ENCODE measurements at regions not wholly inside any gene's neighbourhood (a gene's known extent, or its start where the extent isn't known, plus 50 kb on each side); places are given as distances from the start of the nearest gene placed in this dataset.

GRCh38 chr3:76097589-76097969 is 312.2 kb upstream of the ZNF717 start:
- DNase-seq (no peak), ATAC-seq (no peak)
- no peak for TF ChIP-seq POLR2A (IDR thresholded peaks at IDR 0.05)
- no peak for TF ChIP-seq CTCF (IDR thresholded peaks at IDR 0.05 in 4 of 5, conservative IDR thresholded peaks at IDR 0.05 in 1 of 5)
- Histone ChIP-seq H3K27me3 (no peaks in the 10 kb centered on the region), H3K4me3 (no peak overlapping the region), H3K36me3 (no peaks in the 10 kb centered on the region), H3K9me3 (no peaks in the 10 kb centered on the region), H3K27ac (no peak overlapping the region), H3K4me1 (no peaks in the 10 kb centered on the region)
- intact Hi-C loops (cut with DNase I; ENCODE audit: low total_unique reads): no loop called here
- in situ Hi-C loops (cut with MboI; ENCODE audit: low sequenced_read_pairs in 4 of 4): no loop called here

GRCh38 chr3:76099956-76100355 is 314.6 kb upstream of the ZNF717 start:
- ATAC-seq (no peak), DNase-seq (no peak)
- Histone ChIP-seq H3K9me3 (no peaks in the 10 kb centered on the region), H3K27me3 (no peaks in the 10 kb centered on the region), H3K36me3 (no peaks in the 10 kb centered on the region), H3K27ac (no peak overlapping the region), H3K4me1 (no peaks in the 10 kb centered on the region), H3K4me3 (no peak overlapping the region)
- in situ Hi-C loops (cut with MboI; ENCODE audit: low sequenced_read_pairs in 4 of 4): no loop called here
- intact Hi-C loops (cut with DNase I; ENCODE audit: low total_unique reads): no loop called here
- TF ChIP-seq CTCF (IDR thresholded peaks at IDR 0.05 in 4 of 5, conservative IDR thresholded peaks at IDR 0.05 in 1 of 5): no peak
- TF ChIP-seq POLR2A (IDR thresholded peaks at IDR 0.05): no peak

- DNase-seq: no peak
Measured at GRCh38 chr3:76107935-76108570, 322.7 kb upstream of the ZNF717 start.

GRCh38 chr3:76111808-76112207 is 326.5 kb upstream of the ZNF717 start:
- TF ChIP-seq CTCF (IDR thresholded peaks at IDR 0.05 in 4 of 5, conservative IDR thresholded peaks at IDR 0.05 in 1 of 5) (no peak), POLR2A (IDR thresholded peaks at IDR 0.05) (no peak)
- ATAC-seq (no peak), DNase-seq (no peak)
- Histone ChIP-seq H3K36me3 (no peaks in the 10 kb centered on the region), H3K9me3 (no peaks in the 10 kb centered on the region), H3K27ac (no peak overlapping the region), H3K4me3 (no peak overlapping the region), H3K27me3 (no peaks in the 10 kb centered on the region), H3K4me1 (no peaks in the 10 kb centered on the region)
- in situ Hi-C loops (cut with MboI; ENCODE audit: low sequenced_read_pairs in 4 of 4): no loop called here
- intact Hi-C loops (cut with DNase I; ENCODE audit: low total_unique reads): no loop called here

More at GRCh38 chr3:76107935-76108570, 322.7 kb upstream of the ZNF717 start:
- intact Hi-C loops (cut with DNase I; ENCODE audit: low total_unique reads): no loop called here
- Histone ChIP-seq H3K9me3 (no peaks in the 10 kb centered on the region), H3K27ac (no peak overlapping the region), H3K4me3 (no peak overlapping the region), H3K4me1 (no peaks in the 10 kb centered on the region), H3K36me3 (no peaks in the 10 kb centered on the region), H3K27me3 (no peaks in the 10 kb centered on the region)
- in situ Hi-C loops (cut with MboI; ENCODE audit: low sequenced_read_pairs in 4 of 4): no loop called here
- ATAC-seq: no peak
- TF ChIP-seq POLR2A (IDR thresholded peaks at IDR 0.05) (no peak), CTCF (IDR thresholded peaks at IDR 0.05 in 4 of 5, conservative IDR thresholded peaks at IDR 0.05 in 1 of 5) (peak in 1 of 5 experiments; percentile 14)

- intact Hi-C loops (cut with DNase I; ENCODE audit: low total_unique reads): no loop called here
- H3K4me3 ChIP-seq: no peak overlapping the region
- TF ChIP-seq POLR2A (IDR thresholded peaks at IDR 0.05): no peak
- TF ChIP-seq CTCF (IDR thresholded peaks at IDR 0.05 in 4 of 5, conservative IDR thresholded peaks at IDR 0.05 in 1 of 5): no peak
- no peaks in the 10 kb centered on the region for H3K36me3 ChIP-seq
- no peak overlapping the region for H3K27ac ChIP-seq
- in situ Hi-C loops (cut with MboI; ENCODE audit: low sequenced_read_pairs in 4 of 4): no loop called here
- no peaks in the 10 kb centered on the region for H3K27me3 ChIP-seq
- ATAC-seq: no peak
- no peaks in the 10 kb centered on the region for H3K4me1 ChIP-seq
- DNase-seq: no peak
- H3K9me3 ChIP-seq: no peaks in the 10 kb centered on the region
Measured at GRCh38 chr3:76122007-76122406, 336.7 kb upstream of the ZNF717 start.
